Endothelial cell of umbilical vein (primary cell): ENCODE measurements at regions not wholly inside any gene's neighbourhood (a gene's known extent, or its start where the extent isn't known, plus 50 kb on each side); places are given as distances from the start of the nearest gene placed in this dataset.

ENCODE experiments used
- CTCF ChIP-seq, 2 donors: IDR thresholded peaks; 1 replicate in 1 of 2; 2 replicates in 1 of 2; pipeline ENCODE4 v1.5.1; 2011; ENCODE audit warnings: low read length in 2 of 2, mild to moderate bottlenecking in 2 of 2, moderate library complexity in 2 of 2, control low read depth in 1 of 2, inconsistent platforms in 1 of 2, low read depth in 1 of 2; ENCODE audit not compliant: insufficient read depth in 1 of 2; ENCODE audit errors: extremely low read depth in 1 of 2
- GATA2 ChIP-seq: IDR thresholded peaks from 2 replicates; pipeline ENCODE4 v1.7.0; 2011; ENCODE audit warnings: low read depth, mild to moderate bottlenecking, moderate library complexity, mixed read lengths, low read length; ENCODE audit not compliant: insufficient read length, insufficient read depth
- POLR2A ChIP-seq: IDR thresholded peaks from 2 replicates; pipeline ENCODE4 v1.6.1; 2012; ENCODE audit warnings: low read depth, mild to moderate bottlenecking, control low read depth, low read length

- TF ChIP-seq CTCF (IDR thresholded peaks at IDR 0.05; ENCODE audit: extremely low read depth in 1 of 2, insufficient read depth in 1 of 2, low read depth in 1 of 2, low read length in 2 of 2) (no peak), POLR2A (peak; percentile 59), GATA2 (no peak)
These were observed 88.3 kb upstream of the IPO9 start for GRCh38 chr1:201740670-201741111.
